K562 (cell line): ENCODE measurements at regions not wholly inside any gene's neighbourhood (a gene's known extent, or its start where the extent isn't known, plus 50 kb on each side); places are given as distances from the start of the nearest gene placed in this dataset.

ENCODE experiments used
- ATAC-seq: fragments of 200-7000 bp; cut with Tn5 transposase; 3 replicates; pipeline ENCODE4 v1.9.1; 2020; ENCODE audit warnings: moderate library complexity
- BruUV-seq: library from RNA; stranded (reverse); fragments of 400-500 nt; replicated peaks from 2 replicates; lab custom pipeline; 2021; lab: Mats Ljungman, UMichigan
- CTCF ChIA-PET: fragments of 300-600 bp; formaldehyde crosslinking; extraction: SDS; loops from one replicate; lab custom pipeline; 2021; ENCODE audit warnings: low intra/inter-chr PET ratio; lab: Yijun Ruan, JAX
- POLR2A ChIA-PET: fragments of 300-600, 350-650 bp; sonication (Branson Sonifier 250); formaldehyde crosslinking; extraction: SDS; loops from one replicate; lab custom pipeline; 2021; ENCODE audit warnings: antibody characterized with exemption, inconsistent platforms; lab: Yijun Ruan, JAX
- DNase-seq, 4 experiments: peaks; one replicate each; pipeline versions ENCODE4 v3.0.0 to v3.0.0-alpha.2; 2011 to 2018; ENCODE audit warnings: low spot score in 3 of 4, mixed read lengths in 3 of 4; ENCODE audit errors: extremely low read depth in 1 of 4
- FAIRE-seq: peaks from 2 replicates; lab custom pipeline; 2011; peaks lifted over from hg19 to GRCh38; lab: Jason Lieb, UNC
- H2AFZ ChIP-seq: 2 replicates; pipeline ENCODE4 v1.6.0; 2011; ENCODE audit warnings: low read depth, low read length, control low read depth, inconsistent platforms
- H3K27ac ChIP-seq: fragments of 200-600 bp; 3 replicates; pipeline ENCODE4 v1.8.0; 2011; ENCODE audit warnings: low read depth, mild to moderate bottlenecking, control low read depth, inconsistent platforms, low read length, moderate library complexity, mixed read lengths; ENCODE audit errors: extremely low read depth
- H3K27me3 ChIP-seq, 2 experiments: fragments of 300-600 bp in 1 of 2; 2 replicates in 1 of 2; 3 replicates in 1 of 2; pipeline versions ENCODE4 v1.6.0 to v1.8.0; 2011; ENCODE audit warnings: inconsistent platforms in 2 of 2, low read length in 2 of 2, mild to moderate bottlenecking in 1 of 2, mixed read lengths in 1 of 2, moderate library complexity in 1 of 2; ENCODE audit not compliant: control insufficient read depth in 2 of 2, insufficient read depth in 2 of 2
- H3K36me3 ChIP-seq: fragments of 300-600 bp; 3 replicates; pipeline ENCODE4 v1.8.0; 2011; ENCODE audit warnings: mild to moderate bottlenecking, low read length, inconsistent platforms; ENCODE audit not compliant: control insufficient read depth, insufficient read depth
- H3K4me1 ChIP-seq, 2 experiments: fragments of 200-600 bp in 1 of 2; replicated peaks in 1 of 2; 2 replicates in 1 of 2; 3 replicates in 1 of 2; pipeline versions ENCODE4 v1.5.1 to v1.8.0; 2011; ENCODE audit warnings: inconsistent platforms in 2 of 2, low read length in 2 of 2, mild to moderate bottlenecking in 1 of 2, mixed read lengths in 1 of 2, moderate library complexity in 1 of 2; ENCODE audit not compliant: control insufficient read depth in 2 of 2, insufficient read depth in 2 of 2
- H3K4me2 ChIP-seq: 2 replicates; pipeline ENCODE4 v1.6.1; 2011; ENCODE audit warnings: low read length, control low read depth, inconsistent platforms, mixed read lengths; ENCODE audit not compliant: insufficient read depth
- H3K4me3 ChIP-seq: fragments of 200-600 bp; sonication (generic), shearing (Covaris generic); 2 replicates; pipeline ENCODE4 v1.5.1; 2016; ENCODE audit warnings: control low read depth, inconsistent platforms
- H3K79me2 ChIP-seq: fragments of 200-600 bp; 3 replicates; pipeline ENCODE4 v1.8.0; 2011; ENCODE audit warnings: low read length, inconsistent platforms; ENCODE audit not compliant: control insufficient read depth, insufficient read depth
- H3K9ac ChIP-seq, 2 experiments: 2 replicates each; pipeline versions ENCODE4 v1.6.0 to v1.6.1; 2011; ENCODE audit warnings: low read depth in 2 of 2, low read length in 2 of 2, control low read depth in 1 of 2, inconsistent platforms in 1 of 2, mild to moderate bottlenecking in 1 of 2, mixed read lengths in 1 of 2; ENCODE audit not compliant: insufficient read depth in 1 of 2
- H3K9me1 ChIP-seq: one replicate; pipeline ENCODE4 v1.6.0; 2011; ENCODE audit warnings: inconsistent platforms, mild to moderate bottlenecking, low read length, moderate library complexity; ENCODE audit not compliant: control insufficient read depth, insufficient read depth
- H3K9me3 ChIP-seq: replicated peaks from 2 replicates; pipeline ENCODE4 v1.5.1; 2011; ENCODE audit warnings: low read depth, low read length, inconsistent platforms; ENCODE audit not compliant: control insufficient read depth, insufficient read depth
- H4K20me1 ChIP-seq: replicated peaks from 2 replicates; pipeline ENCODE4 v1.6.1; 2011; ENCODE audit warnings: low read length, inconsistent platforms, mixed read lengths; ENCODE audit not compliant: control insufficient read depth, insufficient read depth
- BACH1 ChIP-seq: fragments of 200-800 bp; sonication (Bioruptor generic); IDR thresholded peaks from 2 replicates; pipeline ENCODE4 v1.6.1; 2016; ENCODE audit warnings: missing genetic modification characterization, missing compliant biosample characterization
- E2F3 ChIP-seq: fragments of 250-450 bp; sonication (Bioruptor Pico); IDR thresholded peaks from 2 replicates; pipeline ENCODE4 v1.4.0; 2020; ENCODE audit warnings: mild to moderate bottlenecking
- ELF4 ChIP-seq: fragments of 450-650 bp; formaldehyde crosslinking; IDR thresholded peaks from 2 replicates; pipeline ENCODE4 v1.4.0; 2022; ENCODE audit warnings: missing genetic modification characterization
- FOXA1 ChIP-seq: fragments of 450-650 bp; IDR thresholded peaks from 2 replicates; pipeline ENCODE4 v1.6.1; 2016; ENCODE audit warnings: mild to moderate bottlenecking, borderline replicate concordance
- HDAC6 ChIP-seq: IDR thresholded peaks from 2 replicates; pipeline ENCODE4 v1.6.1; 2012; ENCODE audit warnings: low read depth, mild to moderate bottlenecking, control low read depth, inconsistent platforms, low read length, moderate library complexity
- KLF16 ChIP-seq: IDR thresholded peaks from 2 replicates; pipeline ENCODE4 v1.6.1; 2016; ENCODE audit warnings: antibody characterized with exemption
- MTA2 ChIP-seq: fragments of 450-650 bp; IDR thresholded peaks from 2 replicates; pipeline ENCODE4 v1.6.1; 2016; ENCODE audit warnings: low read depth
- MTF1 ChIP-seq: fragments of 250-450 bp; sonication (Bioruptor Pico); IDR thresholded peaks from 2 replicates; pipeline ENCODE4 v1.9.0; 2021; ENCODE audit warnings: moderate library complexity, mild to moderate bottlenecking, inconsistent platforms, borderline replicate concordance
- NFATC3 ChIP-seq: fragments of 450-650 bp; IDR thresholded peaks from 2 replicates; pipeline ENCODE4 v1.6.1; 2017; ENCODE audit warnings: mild to moderate bottlenecking
- SMARCA4 ChIP-seq: fragments of 450-650 bp; IDR thresholded peaks from 2 replicates; pipeline ENCODE4 v1.6.1; 2016
- SREBF2 ChIP-seq: sonication (generic); formaldehyde crosslinking; IDR thresholded peaks from 2 replicates; pipeline ENCODE4 v1.4.0; 2020; ENCODE audit warnings: mild to moderate bottlenecking, missing genetic modification reagents
- STAT5A ChIP-seq: IDR thresholded peaks from 2 replicates; pipeline ENCODE4 v1.6.1; 2012; ENCODE audit warnings: low read length, inconsistent platforms, borderline replicate concordance
- TARDBP ChIP-seq: fragments of 450-650 bp; IDR thresholded peaks from 2 replicates; pipeline ENCODE4 v1.6.1; 2016
- TEAD2 ChIP-seq: fragments of 450-650 bp; IDR thresholded peaks from 2 replicates; pipeline ENCODE4 v1.6.1; 2016; ENCODE audit warnings: missing genetic modification characterization, control low read depth, missing compliant biosample characterization
- YY1 ChIP-seq, 3 experiments: IDR thresholded peaks; 2 replicates each; pipeline ENCODE4 v1.6.1; 2011; ENCODE audit warnings: low read length in 2 of 3, mild to moderate bottlenecking in 2 of 3, moderate library complexity in 2 of 3, borderline replicate concordance in 1 of 3, control low read depth in 1 of 3, low read depth in 1 of 3; ENCODE audit not compliant: insufficient read depth in 3 of 3, insufficient replicate concordance in 2 of 3, control insufficient read depth in 1 of 3, insufficient read length in 1 of 3; ENCODE audit errors: extremely low read depth in 1 of 3
- ZBTB8A ChIP-seq: fragments of 450-650 bp; IDR thresholded peaks from 2 replicates; pipeline ENCODE4 v1.6.1; 2018; ENCODE audit warnings: mild to moderate bottlenecking, moderate library complexity; ENCODE audit not compliant: partially characterized antibody
- ZNF24 ChIP-seq: fragments of 450-650 bp; IDR thresholded peaks from 2 replicates; pipeline ENCODE4 v1.6.1; 2016
- WGBS: fragments of 100-300 bp; shearing (Covaris generic); methylation state at CpG from one replicate; pipeline ENCODE4 v1.1.6; 2016; ENCODE audit warnings: low coverage, mixed read lengths; ENCODE audit not compliant: insufficient coverage; ENCODE audit errors: missing lambda C conversion rate; 5-methylcytosine and 5-hydroxymethylcytosine counted together
- in situ Hi-C: fragments of 300-500 bp; cut with MboI; formaldehyde crosslinking; loops from 4 replicates; pipeline ENCODE4 v1.15.0; 2018; ENCODE audit warnings: inconsistent platforms, mixed read lengths
- intact Hi-C: fragments of 100-400 bp; cut with micrococcal nuclease; formaldehyde crosslinking; loops from 2 replicates; pipeline ENCODE4 v1.14.2; 2022

GRCh38 chr14:101337053-101337452, 224.2 kb upstream of the DIO3 start:
- no peak for DNase-seq
- Histone ChIP-seq H3K79me2 (no peaks in the 10 kb centered on the region), H3K4me1 (no peaks in the 10 kb centered on the region), H3K9ac (no peak overlapping the region), H3K9me3 (no peaks in the 10 kb centered on the region), H3K36me3 (no peaks in the 10 kb centered on the region), H2AFZ (no peak overlapping the region), H3K27ac (no peak overlapping the region), H3K9me1 (no peaks in the 10 kb centered on the region), H4K20me1 (no peaks in the 10 kb centered on the region), H3K4me3 (no peak overlapping the region), H3K27me3 (peaks cover 2 to 58% of the 10 kb centered on the region in 2 experiments), H3K4me2 (no peak overlapping the region)
- intact Hi-C loops, result no loop called here
- TF ChIP-seq FOXA1 (no peak), NFATC3 (no peak), HDAC6 (no peak), MTF1 (CRISPR knock-in tag) (no peak), ZNF24 (no peak), ELF4 (no peak)
- WGBS, result 2% methylated on average over 6 of the region's 7 CpGs
- in situ Hi-C loops, result no loop called here
- no peak for ATAC-seq
- no TSS peak for BruUV-seq
- ChIA-PET CTCF (no interaction called here), POLR2A (no interaction called here)
- FAIRE-seq, result no peak

GRCh38 chr14:101340556-101340955, 220.7 kb upstream of the DIO3 start:
- no peak overlapping the region for H2AFZ ChIP-seq
- TF ChIP-seq E2F3 (no peak), TEAD2 (tag) (no peak), ZBTB8A (no peak), TARDBP (no peak), KLF16 (no peak), MTA2 (no peak), YY1 (IDR thresholded peaks at IDR 0.05; ENCODE audit: borderline replicate concordance in 1 of 3, control insufficient read depth in 1 of 3, extremely low read depth in 1 of 3, insufficient read depth in 3 of 3, insufficient read length in 1 of 3, insufficient replicate concordance in 2 of 3, low read depth in 1 of 3, low read length in 2 of 3) (no peak), BACH1 (tag) (no peak), SMARCA4 (no peak), SREBF2 (CRISPR knock-in tag) (no peak), STAT5A (no peak)
- WGBS, result 2% methylated on average over 8 of the region's 8 CpGs
- ATAC-seq (no peak), FAIRE-seq (no peak), DNase-seq (no peak)
- ChIA-PET CTCF (no interaction called here), POLR2A (no interaction called here)
- H3K36me3 ChIP-seq, result no peaks in the 10 kb centered on the region
- no peak overlapping the region for H3K27ac ChIP-seq
- H3K4me1 ChIP-seq, result no peaks in the 10 kb centered on the region
- no peak overlapping the region for H3K9ac ChIP-seq
- H3K79me2 ChIP-seq, result no peaks in the 10 kb centered on the region
- H3K4me2 ChIP-seq, result no peak overlapping the region
- no peak overlapping the region for H3K4me3 ChIP-seq
- no peaks in the 10 kb centered on the region for H3K9me3 ChIP-seq
- no peaks in the 10 kb centered on the region for H3K9me1 ChIP-seq
- H4K20me1 ChIP-seq, result no peaks in the 10 kb centered on the region
- BruUV-seq, result no TSS peak
- H3K27me3 ChIP-seq, result peaks cover 2 to 32% of the 10 kb centered on the region in 2 experiments
- intact Hi-C loops, result no loop called here
- in situ Hi-C loops, result no loop called here
